ENCODE measurements at regions not wholly inside any gene's neighbourhood (a gene's known extent, or its start where the extent isn't known, plus 50 kb on each side); places are given as distances from the start of the nearest gene placed in this dataset.

- Histone ChIP-seq H3F3A (ENCODE audit: insufficient read depth, low read length, poor library complexity, severe bottlenecking) (no peaks in the 10 kb centered on the region), H4K20me1 (ENCODE audit: insufficient read depth) (no peaks in the 10 kb centered on the region), H3K4me3 (ENCODE audit: low read length) (no peak overlapping the region), H3K79me2 (replicated peaks; ENCODE audit: insufficient read depth, low read length) (no peaks in the 10 kb centered on the region), H3K27me3 (ENCODE audit: insufficient read depth, low read depth, low read length) (no peaks in the 10 kb centered on the region), H3K9ac (ENCODE audit: low read length) (no peak overlapping the region), H3K4me2 (ENCODE audit: low read length) (no peak overlapping the region), H3K9me2 (ENCODE audit: insufficient read depth, low read length) (no peaks in the 10 kb centered on the region), H3K9me3 (ENCODE audit: low read length) (no peaks in the 10 kb centered on the region), H3K27ac (ENCODE audit: low read length) (no peak overlapping the region), H2AFZ (ENCODE audit: low read depth, low read length) (no peak overlapping the region), H3K36me3 (ENCODE audit: insufficient read depth, low read length) (no peaks in the 10 kb centered on the region)
- TF ChIP-seq POLR2AphosphoS5 (IDR thresholded peaks at IDR 0.05), result no peak
- TF ChIP-seq RAD21 (conservative IDR thresholded peaks at IDR 0.05), result no peak
- TF ChIP-seq EZH2 (IDR thresholded peaks at IDR 0.05; ENCODE audit: borderline replicate concordance, insufficient read depth, low read length, poor library complexity, severe bottlenecking), result no peak
Measured at GRCh38 chr2:59181347-59181746, 940.2 kb upstream of the FANCL start.

GRCh38 chr2:59180621-59181020 is 939.5 kb upstream of the FANCL start:
- no peak overlapping the region for H3K27ac ChIP-seq (ENCODE audit: low read length)
- no peaks in the 10 kb centered on the region for H3F3A ChIP-seq (ENCODE audit: insufficient read depth, low read length, poor library complexity, severe bottlenecking)
- H3K27me3 ChIP-seq (ENCODE audit: insufficient read depth, low read depth, low read length), result no peaks in the 10 kb centered on the region
- no peaks in the 10 kb centered on the region for H3K79me2 ChIP-seq (replicated peaks; ENCODE audit: insufficient read depth, low read length)
- no peaks in the 10 kb centered on the region for H3K9me3 ChIP-seq (ENCODE audit: low read length)
- H3K4me3 ChIP-seq (ENCODE audit: low read length), result no peak overlapping the region
- H3K9ac ChIP-seq (ENCODE audit: low read length), result no peak overlapping the region
- no peak overlapping the region for H3K4me2 ChIP-seq (ENCODE audit: low read length)
- no peak overlapping the region for H2AFZ ChIP-seq (ENCODE audit: low read depth, low read length)
- no peaks in the 10 kb centered on the region for H3K36me3 ChIP-seq (ENCODE audit: insufficient read depth, low read length)
- no peaks in the 10 kb centered on the region for H4K20me1 ChIP-seq (ENCODE audit: insufficient read depth)
- TF ChIP-seq POLR2AphosphoS5 (IDR thresholded peaks at IDR 0.05) (no peak), EZH2 (IDR thresholded peaks at IDR 0.05; ENCODE audit: borderline replicate concordance, insufficient read depth, low read length, poor library complexity, severe bottlenecking) (no peak), MXI1 (conservative IDR thresholded peaks at IDR 0.05; ENCODE audit: poor library complexity, severe bottlenecking) (no peak), REST (IDR thresholded peaks at IDR 0.05; ENCODE audit: borderline replicate concordance) (no peak), TAF1 (IDR thresholded peaks at IDR 0.05; ENCODE audit: low read depth) (no peak), CTCF (IDR thresholded peaks at IDR 0.05; ENCODE audit: poor library complexity, severe bottlenecking) (no peak), SMC3 (conservative IDR thresholded peaks at IDR 0.05; ENCODE audit: poor library complexity) (no peak), EP300 (conservative IDR thresholded peaks at IDR 0.05; ENCODE audit: poor library complexity, severe bottlenecking) (no peak)
- H3K9me2 ChIP-seq (ENCODE audit: insufficient read depth, low read length), result no peaks in the 10 kb centered on the region

GRCh38 chr2:59180111-59180510 is 939.0 kb upstream of the FANCL start:
- H3K9ac ChIP-seq (ENCODE audit: low read length), result no peak overlapping the region
- H3K27me3 ChIP-seq (ENCODE audit: insufficient read depth, low read depth, low read length), result no peaks in the 10 kb centered on the region
- H3K9me2 ChIP-seq (ENCODE audit: insufficient read depth, low read length), result no peaks in the 10 kb centered on the region
- H3K36me3 ChIP-seq (ENCODE audit: insufficient read depth, low read length), result no peaks in the 10 kb centered on the region
- H3F3A ChIP-seq (ENCODE audit: insufficient read depth, low read length, poor library complexity, severe bottlenecking), result no peaks in the 10 kb centered on the region
- no peak overlapping the region for H3K4me3 ChIP-seq (ENCODE audit: low read length)
- H3K9me3 ChIP-seq (ENCODE audit: low read length), result no peaks in the 10 kb centered on the region
- no peak overlapping the region for H2AFZ ChIP-seq (ENCODE audit: low read depth, low read length)
- no peak overlapping the region for H3K4me2 ChIP-seq (ENCODE audit: low read length)
- TF ChIP-seq POLR2AphosphoS5 (IDR thresholded peaks at IDR 0.05) (no peak), SMC3 (conservative IDR thresholded peaks at IDR 0.05; ENCODE audit: poor library complexity) (no peak), RAD21 (conservative IDR thresholded peaks at IDR 0.05) (no peak), MXI1 (conservative IDR thresholded peaks at IDR 0.05; ENCODE audit: poor library complexity, severe bottlenecking) (no peak), EZH2 (IDR thresholded peaks at IDR 0.05; ENCODE audit: borderline replicate concordance, insufficient read depth, low read length, poor library complexity, severe bottlenecking) (no peak), REST (IDR thresholded peaks at IDR 0.05; ENCODE audit: borderline replicate concordance) (no peak), TAF1 (IDR thresholded peaks at IDR 0.05; ENCODE audit: low read depth) (no peak), CTCF (IDR thresholded peaks at IDR 0.05; ENCODE audit: poor library complexity, severe bottlenecking) (no peak), EP300 (conservative IDR thresholded peaks at IDR 0.05; ENCODE audit: poor library complexity, severe bottlenecking) (no peak)
- H3K27ac ChIP-seq (ENCODE audit: low read length), result no peak overlapping the region
- H4K20me1 ChIP-seq (ENCODE audit: insufficient read depth), result no peaks in the 10 kb centered on the region
- no peaks in the 10 kb centered on the region for H3K79me2 ChIP-seq (replicated peaks; ENCODE audit: insufficient read depth, low read length)
